ENCODE measurements at regions not wholly inside any gene's neighbourhood (a gene's known extent, or its start where the extent isn't known, plus 50 kb on each side); places are given as distances from the start of the nearest gene placed in this dataset.
"Not testable (repeated sequence)": the region's sequence is repeated elsewhere in the genome, so short reads cannot be mapped to it uniquely, and the experiment has no call there.

GRCh38 chr18:37861981-37862380, 296.4 kb upstream of the CELF4 start:
- Mint-ChIP-seq H3K4me1 (no peaks in the 10 kb centered on the region), H3K27me3 (no peaks in the 10 kb centered on the region), H3K4me3 (no peak overlapping the region), H3K9me3 (peaks cover 7 to 17% of the 10 kb centered on the region in 2 donors), H3K27ac (no peak overlapping the region)
- ATAC-seq = no peak
- DNase-seq = no peak

- no peak overlapping the region for H3K27ac Mint-ChIP-seq
- H3K27me3 Mint-ChIP-seq = no peaks in the 10 kb centered on the region
- ATAC-seq = no peak
- H3K4me1 Mint-ChIP-seq = no peaks in the 10 kb centered on the region
- peaks cover 12 to 13% of the 10 kb centered on the region in 2 donors for H3K9me3 Mint-ChIP-seq
- no peak overlapping the region for H3K4me3 Mint-ChIP-seq
- DNase-seq = no peak
Observed at GRCh38 chr18:37854396-37854795, 288.8 kb upstream of the CELF4 start.

GRCh38 chr18:37853706-37854105, 288.1 kb upstream of the CELF4 start:
- Mint-ChIP-seq H3K27ac (no peak overlapping the region), H3K27me3 (no peaks in the 10 kb centered on the region), H3K4me1 (no peaks in the 10 kb centered on the region), H3K4me3 (no peak overlapping the region), H3K9me3 (peaks cover 12 to 13% of the 10 kb centered on the region in 2 donors)
- no peak for ATAC-seq
- DNase-seq = no peak

- DNase-seq (no peak), ATAC-seq (no peak)
- Mint-ChIP-seq H3K27me3 (no peaks in the 10 kb centered on the region), H3K27ac (no peak overlapping the region), H3K4me1 (no peaks in the 10 kb centered on the region), H3K9me3 (peaks cover 12 to 13% of the 10 kb centered on the region in 2 donors), H3K4me3 (no peak overlapping the region)
Observed at GRCh38 chr18:37852464-37852863, 286.9 kb upstream of the CELF4 start.

- no peak overlapping the region for H3K27ac Mint-ChIP-seq
- H3K4me1 Mint-ChIP-seq = no peaks in the 10 kb centered on the region
- no peak for DNase-seq
- peaks cover 0 to 5% of the 10 kb centered on the region in 2 donors for H3K9me3 Mint-ChIP-seq
- no peaks in the 10 kb centered on the region for H3K27me3 Mint-ChIP-seq
- no peak for ATAC-seq
- H3K4me3 Mint-ChIP-seq = no peak overlapping the region
Observed at GRCh38 chr18:37847544-37847943, 281.9 kb upstream of the CELF4 start.

GRCh38 chr18:37846996-37847395, 281.4 kb upstream of the CELF4 start:
- no peaks in the 10 kb centered on the region for H3K27me3 Mint-ChIP-seq
- ATAC-seq = no peak
- no peak for DNase-seq
- H3K9me3 Mint-ChIP-seq = peaks cover 0 to 5% of the 10 kb centered on the region in 2 donors
- no peak overlapping the region for H3K27ac Mint-ChIP-seq
- H3K4me1 Mint-ChIP-seq = no peaks in the 10 kb centered on the region
- no peak overlapping the region for H3K4me3 Mint-ChIP-seq

- Mint-ChIP-seq H3K9me3 (peaks cover 0 to 1% of the 10 kb centered on the region in 2 donors), H3K4me3 (no peak overlapping the region), H3K27me3 (no peaks in the 10 kb centered on the region), H3K4me1 (no peaks in the 10 kb centered on the region), H3K27ac (no peak overlapping the region)
- DNase-seq (no peak), ATAC-seq (no peak)
Observed at GRCh38 chr18:37845498-37845897, 279.9 kb upstream of the CELF4 start.

- no peaks in the 10 kb centered on the region for H3K27me3 Mint-ChIP-seq
- peaks cover 0 to 7% of the 10 kb centered on the region in 2 donors for H3K9me3 Mint-ChIP-seq
- DNase-seq (no peak), ATAC-seq (no peak)
- H3K27ac Mint-ChIP-seq = no peak overlapping the region
- no peaks in the 10 kb centered on the region for H3K4me1 Mint-ChIP-seq
- no peak overlapping the region for H3K4me3 Mint-ChIP-seq
Observed at GRCh38 chr18:37844209-37844970, 278.8 kb upstream of the CELF4 start.

- Mint-ChIP-seq H3K4me1 (no peaks in the 10 kb centered on the region), H3K4me3 (no peak overlapping the region), H3K27me3 (no peaks in the 10 kb centered on the region), H3K27ac (no peak overlapping the region), H3K9me3 (peaks cover under 1 to 11% of the 10 kb centered on the region in 2 donors)
- ATAC-seq (no peak), DNase-seq (no peak)
Observed at GRCh38 chr18:37838083-37838482, 272.5 kb upstream of the CELF4 start.

GRCh38 chr18:37836071-37836970, 270.7 kb upstream of the CELF4 start:
- Mint-ChIP-seq H3K9me3 (peaks cover 5 to 15% of the 10 kb centered on the region in 2 donors), H3K4me1 (no peaks in the 10 kb centered on the region), H3K27ac (peak overlapping the region in 1 of 2 donors; percentile 76), H3K27me3 (no peaks in the 10 kb centered on the region), H3K4me3 (no peak overlapping the region)
- ATAC-seq = no peak
- no peak for DNase-seq

- not testable (repeated sequence) for H3K27me3 Mint-ChIP-seq, DNase-seq, H3K4me1 Mint-ChIP-seq, ATAC-seq, H3K27ac Mint-ChIP-seq, H3K4me3 Mint-ChIP-seq
- peaks cover 5 to 19% of the 10 kb centered on the region in 2 donors for H3K9me3 Mint-ChIP-seq
Observed at GRCh38 chr18:37832010-37832695, 266.6 kb upstream of the CELF4 start.

GRCh38 chr18:37812961-37813360, 247.4 kb upstream of the CELF4 start:
- DNase-seq (no peak), ATAC-seq (no peak)
- no peak overlapping the region for H3K27ac Mint-ChIP-seq
- no peaks in the 10 kb centered on the region for H3K27me3 Mint-ChIP-seq
- H3K9me3 Mint-ChIP-seq = peaks cover 23 to 34% of the 10 kb centered on the region in 2 donors
- no peak overlapping the region for H3K4me3 Mint-ChIP-seq
- no peaks in the 10 kb centered on the region for H3K4me1 Mint-ChIP-seq

- Mint-ChIP-seq H3K9me3 (peaks cover 23 to 35% of the 10 kb centered on the region in 2 donors), H3K27me3 (no peaks in the 10 kb centered on the region), H3K4me1 (no peaks in the 10 kb centered on the region), H3K4me3 (no peak overlapping the region), H3K27ac (no peak overlapping the region)
- DNase-seq = no peak
- ATAC-seq = no peak
Observed at GRCh38 chr18:37805773-37806404, 240.3 kb upstream of the CELF4 start.

GRCh38 chr18:37796823-37797349, 231.3 kb upstream of the CELF4 start:
- no peaks in the 10 kb centered on the region for H3K27me3 Mint-ChIP-seq
- H3K9me3 Mint-ChIP-seq = peaks cover 0 to 13% of the 10 kb centered on the region in 2 donors
- ATAC-seq (no peak), DNase-seq (no peak)
- no peak overlapping the region for H3K27ac Mint-ChIP-seq
- no peaks in the 10 kb centered on the region for H3K4me1 Mint-ChIP-seq
- H3K4me3 Mint-ChIP-seq = no peak overlapping the region

GRCh38 chr18:37787452-37787851, 221.9 kb upstream of the CELF4 start:
- DNase-seq (no peak), ATAC-seq (no peak)
- Mint-ChIP-seq H3K27me3 (no peaks in the 10 kb centered on the region), H3K4me3 (no peak overlapping the region), H3K27ac (no peak overlapping the region), H3K9me3 (no peaks in the 10 kb centered on the region), H3K4me1 (no peaks in the 10 kb centered on the region)
